Tibial nerve (tissue), 3 donors: ENCODE measurements at regions not wholly inside any gene's neighbourhood (a gene's known extent, or its start where the extent isn't known, plus 50 kb on each side); places are given as distances from the start of the nearest gene placed in this dataset.

Source experiments
- CTCF ChIP-seq, 5 experiments: fragments of 200-600 bp in 3 of 5; fragments of 450-650 bp in 2 of 5; sonication (generic) in 3 of 5; IDR thresholded peaks; one replicate each; pipeline ENCODE4 v1.5.1; 2016 to 2019; ENCODE audit warnings: antibody characterized with exemption in 5 of 5, mild to moderate bottlenecking in 3 of 5, moderate library complexity in 2 of 5
- POLR2A ChIP-seq, 2 donors: fragments of 450-650 bp; IDR thresholded peaks; one replicate each; pipeline ENCODE4 v1.6.1; 2017; ENCODE audit warnings: antibody characterized with exemption in 2 of 2, mild to moderate bottlenecking in 2 of 2, moderate library complexity in 2 of 2

- no peak for TF ChIP-seq CTCF (IDR thresholded peaks at IDR 0.05)
- TF ChIP-seq POLR2A (IDR thresholded peaks at IDR 0.05) = no peak
Observed at GRCh38 chr1:244218220-244218619, 167.1 kb downstream of the ZBTB18 start.
